ENCODE measurements at regions not wholly inside any gene's neighbourhood (a gene's known extent, or its start where the extent isn't known, plus 50 kb on each side); places are given as distances from the start of the nearest gene placed in this dataset.

DNA sequence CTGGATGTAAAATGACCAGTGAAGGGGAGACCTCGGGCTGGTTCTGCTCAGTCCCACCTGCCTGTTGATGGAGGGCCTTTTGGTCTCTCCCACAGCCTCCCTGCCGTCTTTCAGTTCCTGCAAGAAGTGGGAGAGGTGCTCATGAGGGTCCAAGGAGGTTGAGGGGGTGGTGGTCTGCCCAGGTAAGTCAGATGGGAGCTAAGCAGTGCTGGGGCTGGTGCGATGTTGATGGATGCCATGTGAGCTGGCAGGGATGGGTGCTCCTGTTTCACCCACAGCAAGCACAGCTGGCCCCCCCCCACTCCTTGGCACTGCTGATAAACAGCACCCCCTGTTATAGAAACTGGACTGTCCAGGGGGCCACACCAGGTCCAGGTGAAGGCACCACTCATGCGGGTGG, 145.6 kb downstream of the NSG2 start:
- DNase-seq (ENCODE audit: low read depth), result no peak

DNA sequence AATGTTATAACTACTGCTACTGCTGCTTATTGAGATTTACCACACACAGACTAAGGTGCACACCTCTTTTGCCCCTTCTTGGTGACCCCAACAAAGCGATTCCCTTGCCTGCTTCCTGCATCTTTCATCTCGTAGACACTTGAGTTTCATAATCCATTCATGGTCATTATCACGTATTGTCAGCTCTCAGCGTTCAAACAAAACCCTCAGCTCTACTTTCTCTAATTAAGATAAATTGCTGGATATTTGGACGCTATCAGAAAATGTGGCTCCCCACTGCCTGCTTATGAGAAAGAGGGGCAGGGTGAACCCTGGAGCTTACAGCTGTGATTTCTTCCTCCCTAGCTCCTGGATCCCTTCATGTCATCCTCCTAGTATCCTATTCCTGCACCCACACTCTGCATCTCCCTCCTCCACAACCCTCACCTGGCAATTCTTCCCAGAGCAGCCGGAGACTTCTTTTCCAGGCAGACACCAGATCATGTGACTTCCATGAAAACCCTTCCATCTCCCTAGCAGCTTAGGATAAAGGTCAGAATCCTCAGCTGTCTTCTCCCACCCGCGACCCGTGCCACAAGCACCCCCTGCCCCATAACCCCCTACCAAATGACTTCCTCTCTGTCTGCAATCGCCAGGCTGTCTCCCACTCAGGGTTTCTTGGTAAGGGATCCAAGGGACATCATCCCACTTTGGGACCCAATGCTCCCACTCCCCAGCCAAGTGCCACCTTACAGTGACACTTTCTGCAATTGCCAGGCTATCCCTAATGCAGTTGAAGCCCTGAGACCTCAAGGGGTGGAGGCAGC, 146.5 kb downstream of the NSG2 start:
- DNase-seq (ENCODE audit: low read depth), result no peak

DNA sequence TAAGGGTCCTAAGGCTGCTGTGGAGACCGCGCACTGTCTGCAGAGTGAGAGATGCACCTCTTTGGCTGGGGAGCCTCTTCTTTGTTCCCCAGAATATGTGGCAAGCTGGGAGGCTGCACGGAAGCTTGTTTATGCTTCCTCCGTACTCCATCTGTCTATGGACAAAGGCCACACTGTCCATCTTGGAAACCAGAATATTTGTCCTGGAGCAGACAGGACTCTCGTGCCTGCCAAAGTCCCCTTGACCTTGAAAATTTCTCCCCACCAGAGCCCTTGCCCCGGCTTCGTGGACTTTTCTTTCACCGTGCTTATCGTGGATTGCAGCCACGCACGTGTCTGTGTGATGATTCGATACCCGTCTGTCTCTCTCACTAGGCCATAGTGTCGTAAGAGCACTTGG, 147.4 kb downstream of the NSG2 start:
- no peak for DNase-seq (ENCODE audit: low read depth)

DNA sequence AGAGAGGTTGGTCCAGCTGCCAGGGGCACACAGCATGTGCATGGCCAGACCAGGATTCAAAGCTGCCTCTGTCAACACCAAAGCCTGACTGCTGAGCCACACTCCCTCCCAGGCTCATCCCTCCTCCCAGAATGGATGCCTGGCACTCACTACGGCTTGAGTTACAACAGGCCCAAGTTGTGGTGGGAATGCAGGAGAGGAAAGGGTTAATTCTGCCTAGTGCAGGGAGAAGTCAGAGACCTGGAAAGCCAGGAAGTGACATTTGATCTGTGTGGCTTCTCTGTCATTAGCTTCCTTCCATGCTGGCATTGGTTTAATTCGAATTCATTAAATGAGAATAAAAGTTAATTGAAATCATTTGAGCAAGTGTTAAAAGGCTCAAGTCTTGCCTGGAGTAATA, 150.0 kb downstream of the NSG2 start:
- DNase-seq (ENCODE audit: low read depth), result no peak

DNA sequence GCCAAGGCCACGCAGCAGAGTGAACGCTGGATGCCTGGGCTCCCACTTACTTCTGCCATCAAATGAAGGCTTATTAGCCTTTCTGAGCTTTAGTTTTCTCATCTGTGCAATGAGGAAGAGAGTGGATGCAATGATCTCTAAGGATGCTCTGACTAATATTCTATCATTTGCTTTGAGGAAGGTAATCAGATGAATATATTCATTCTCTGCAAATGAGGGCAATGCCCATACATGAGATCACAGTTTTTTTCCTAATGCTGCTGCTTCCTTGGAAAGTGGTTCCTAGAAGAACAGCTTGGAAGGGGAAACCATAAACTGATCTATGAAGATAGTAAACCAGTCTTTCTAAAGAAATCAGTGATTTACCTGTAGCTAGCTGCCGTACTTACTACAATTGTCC, 152.4 kb downstream of the NSG2 start:
- no peak for DNase-seq (ENCODE audit: low read depth)

DNA sequence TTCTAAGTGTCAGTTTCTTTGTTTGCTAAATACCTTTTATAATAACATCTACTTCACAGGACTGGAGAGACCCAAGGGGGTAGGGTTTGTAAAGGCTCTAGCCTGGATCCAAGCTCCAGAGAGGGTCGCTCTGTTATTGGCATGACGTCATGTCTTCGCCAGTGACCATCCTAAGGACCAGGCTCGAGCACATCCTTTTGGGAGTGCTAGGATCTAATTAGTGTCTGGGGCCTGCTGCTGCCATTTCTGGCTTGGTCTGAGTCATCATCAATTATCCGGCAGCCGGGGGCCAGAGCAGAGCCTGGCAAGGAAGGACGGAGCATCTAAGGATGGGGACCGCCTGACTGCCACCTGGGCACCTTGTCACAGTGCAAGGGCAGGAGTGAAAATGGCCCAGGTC, 153.0 kb downstream of the NSG2 start:
- DNase-seq (ENCODE audit: low read depth), result no peak

DNA sequence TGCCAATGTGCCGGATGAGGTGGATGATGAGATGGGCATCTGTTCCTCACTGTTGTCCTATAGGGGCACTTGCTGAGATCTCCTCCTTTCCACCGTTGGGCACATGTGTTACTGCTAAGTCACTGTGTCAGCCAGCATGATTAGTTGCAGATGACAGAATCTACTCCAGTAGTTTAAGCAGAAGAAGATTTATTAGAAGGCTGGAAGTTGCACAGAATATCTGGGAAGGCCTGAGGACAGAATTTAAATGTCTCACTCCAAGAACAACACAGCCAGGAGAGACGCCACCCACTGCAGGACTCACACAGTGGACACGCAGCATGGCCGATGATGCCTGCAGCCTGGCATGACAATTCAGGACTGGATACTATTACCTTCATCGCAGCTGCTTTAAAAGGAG, 157.5 kb downstream of the NSG2 start:
- DNase-seq (ENCODE audit: low read depth), result no peak

DNA sequence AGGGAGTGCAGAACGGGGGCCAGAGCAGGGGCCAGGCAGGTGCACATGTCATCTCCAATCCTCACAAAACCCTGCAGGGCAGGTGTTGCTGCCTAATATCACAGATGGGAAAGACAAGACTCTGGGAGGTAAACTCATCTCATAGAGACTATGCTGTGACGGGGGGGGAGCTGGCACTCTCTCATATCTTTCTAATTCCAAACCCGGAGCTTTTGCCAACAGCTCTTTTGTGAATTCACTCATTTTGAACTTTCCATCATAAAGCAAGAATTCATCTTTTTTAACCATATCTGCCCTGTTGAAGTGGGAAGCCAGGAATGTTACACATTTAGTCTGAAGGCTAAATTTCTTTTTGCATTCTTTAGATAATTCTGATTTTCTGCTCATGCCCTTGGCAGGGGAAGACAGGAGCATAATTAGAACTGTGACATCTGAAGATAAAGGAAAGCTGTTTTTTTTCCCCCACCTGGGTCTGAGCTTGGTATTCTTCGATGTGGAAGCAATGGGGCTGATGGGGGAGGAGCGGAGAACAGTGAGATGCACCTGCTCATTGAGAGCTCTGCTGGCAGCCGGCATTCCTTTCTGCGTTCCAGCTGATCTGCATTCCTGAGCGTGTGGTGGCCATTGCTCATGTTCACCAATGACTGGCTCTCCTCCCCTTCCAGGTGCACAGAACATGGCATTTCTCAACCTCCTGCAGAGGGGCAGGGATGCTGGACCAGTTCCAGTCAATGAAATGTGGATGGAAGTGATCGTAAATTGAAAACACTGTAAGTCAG, 159.2 kb downstream of the NSG2 start:
- no peak for DNase-seq (ENCODE audit: low read depth)

DNA sequence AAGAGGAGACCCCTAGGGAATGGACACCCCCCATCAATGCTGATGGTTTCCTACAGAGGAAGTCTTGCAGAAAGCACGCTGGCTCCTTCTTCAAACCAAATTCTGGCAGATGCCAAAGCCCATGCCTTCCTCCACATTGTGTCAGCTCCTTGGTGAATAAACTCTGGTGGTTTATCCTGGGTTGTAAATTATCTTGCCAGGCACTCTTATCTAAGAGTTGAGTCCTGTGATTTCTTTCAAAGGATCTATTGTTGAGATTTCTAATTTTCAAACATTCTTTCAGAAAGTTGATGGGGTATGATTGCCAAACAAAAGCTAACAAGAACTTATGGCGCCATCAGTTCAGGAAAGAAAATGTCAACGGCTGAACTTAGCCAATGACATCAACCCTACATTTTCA, 160.4 kb downstream of the NSG2 start:
- DNase-seq (ENCODE audit: low read depth), result no peak

DNA sequence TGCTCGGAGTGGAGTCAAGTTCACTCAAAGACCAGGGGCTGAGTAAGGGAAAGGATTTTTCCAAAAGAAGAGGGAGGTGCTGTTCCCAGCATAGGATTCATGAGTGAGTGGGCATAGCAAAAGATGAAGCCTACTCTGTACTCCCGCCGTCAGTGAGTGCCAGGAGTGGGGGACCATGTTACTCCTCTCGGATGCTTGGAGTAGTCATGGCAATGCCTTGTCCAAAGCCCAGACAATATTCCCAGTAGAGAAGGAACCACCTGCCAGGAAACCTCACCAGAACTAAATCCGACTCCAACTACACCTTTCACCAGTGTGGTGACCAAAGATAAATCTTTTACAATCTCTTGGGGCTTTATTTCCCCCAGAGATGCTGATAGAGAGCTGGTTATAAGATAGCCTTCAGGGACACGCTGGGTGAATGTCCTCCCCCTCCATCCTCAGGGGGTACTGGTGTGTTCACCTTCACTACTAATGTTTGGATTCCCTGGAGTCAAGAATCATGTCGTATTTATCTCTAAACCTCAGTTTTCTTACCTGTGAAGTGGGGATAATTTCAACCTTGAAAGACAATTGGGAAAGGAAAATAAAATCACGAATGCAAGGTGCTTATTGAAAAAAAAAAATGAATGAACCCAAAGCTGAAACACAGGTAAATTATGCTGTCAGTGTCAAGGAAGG, 165.2 kb downstream of the NSG2 start:
- no peak for DNase-seq (ENCODE audit: low read depth)

DNA sequence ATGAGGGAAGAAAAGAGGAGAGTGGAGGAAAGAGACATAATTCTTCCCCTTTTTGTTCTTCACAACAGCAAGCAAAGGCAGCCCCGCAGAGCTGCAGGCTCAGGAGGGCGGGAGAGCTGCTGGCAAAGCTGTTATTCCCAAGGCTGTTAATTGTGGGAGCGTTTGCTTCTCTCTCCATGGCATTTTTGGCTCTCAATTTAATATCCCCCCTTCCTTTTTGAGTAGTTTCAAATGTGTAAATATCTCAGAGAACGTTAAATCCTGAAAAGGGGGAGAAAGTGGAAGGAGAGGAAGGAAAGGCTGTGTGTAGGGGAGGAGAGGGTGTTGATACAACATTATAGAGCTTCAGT, 165.7 kb downstream of the NSG2 start:
- DNase-seq (ENCODE audit: low read depth), result no peak

DNA sequence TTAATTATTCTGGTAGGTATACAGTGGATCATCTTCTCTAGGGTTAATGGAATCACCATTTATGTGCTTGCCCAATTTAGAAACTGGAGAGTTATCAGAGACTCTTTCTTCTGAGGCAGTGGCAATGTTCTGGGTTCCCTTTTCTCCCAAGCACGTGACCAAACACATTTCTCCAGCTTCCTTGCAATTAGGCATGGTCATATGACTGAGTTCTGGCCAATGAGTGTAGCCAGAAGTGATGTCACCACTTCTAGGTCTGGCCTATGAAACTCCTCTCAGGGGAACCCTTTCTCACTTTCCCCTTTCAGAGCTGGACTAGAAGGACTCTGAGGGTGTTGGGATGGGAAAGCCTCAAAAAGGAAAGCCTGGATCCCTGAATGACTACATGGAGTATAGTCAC, 172.0 kb downstream of the NSG2 start:
- no peak for DNase-seq (ENCODE audit: low read depth)

DNA sequence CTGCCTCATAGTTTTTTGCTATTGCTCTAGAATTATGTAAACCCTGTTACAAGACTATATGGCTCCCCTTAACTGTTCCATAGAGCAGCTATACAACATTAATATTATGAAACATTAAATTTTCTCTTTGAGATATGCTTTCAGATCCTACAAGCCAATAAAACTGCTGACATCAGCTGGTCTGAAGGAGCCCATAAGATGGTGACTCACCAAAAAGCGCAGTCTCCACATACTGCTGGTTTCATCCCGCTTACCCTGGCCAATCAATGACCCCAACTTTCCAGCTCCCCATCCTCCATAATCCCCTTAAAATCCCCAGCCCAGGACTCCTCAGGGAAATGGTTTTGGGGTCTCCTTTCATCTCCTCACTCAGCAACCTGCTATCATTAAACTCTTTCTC, 172.7 kb downstream of the NSG2 start:
- no peak for DNase-seq (ENCODE audit: low read depth)

DNA sequence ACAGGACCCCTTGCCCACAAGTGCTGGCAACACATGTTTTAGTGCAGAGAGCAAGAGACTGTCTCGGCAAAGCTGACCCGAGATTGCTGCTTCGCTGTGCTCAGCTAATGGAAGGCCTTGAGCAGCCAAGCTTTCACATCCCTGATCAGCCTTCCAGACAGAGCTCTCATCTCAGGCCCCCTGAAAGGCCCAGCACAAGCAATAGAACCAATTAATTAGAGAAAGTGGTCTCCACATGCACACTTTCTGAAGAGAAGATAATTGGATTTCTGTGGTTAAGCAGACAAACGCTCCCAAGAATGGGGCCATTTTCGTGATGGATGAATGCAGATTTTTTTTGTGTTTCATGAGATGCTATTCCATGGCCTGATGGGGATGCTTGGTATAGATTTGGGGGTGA, 174.9 kb downstream of the NSG2 start:
- no peak for DNase-seq (ENCODE audit: low read depth)

DNA sequence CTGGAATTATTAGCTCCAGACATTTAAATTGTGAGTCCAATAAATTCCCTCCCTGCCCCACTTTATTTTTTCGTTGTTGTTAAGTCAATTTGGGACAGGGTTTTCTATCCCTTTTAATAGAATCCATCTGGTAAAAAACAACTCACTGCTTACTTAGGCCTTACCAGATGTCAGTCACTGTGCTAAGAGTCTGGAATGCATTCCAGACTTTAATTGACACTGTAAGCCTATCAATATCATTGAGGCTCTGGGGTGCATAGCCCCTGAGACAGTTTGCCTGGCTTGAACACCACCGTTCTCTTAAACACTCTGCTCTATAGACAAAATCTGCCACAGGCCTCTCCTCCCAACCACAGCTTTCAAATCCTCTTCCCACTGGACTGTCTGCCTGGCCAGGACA, 175.9 kb downstream of the NSG2 start:
- no peak for DNase-seq (ENCODE audit: low read depth)

DNA sequence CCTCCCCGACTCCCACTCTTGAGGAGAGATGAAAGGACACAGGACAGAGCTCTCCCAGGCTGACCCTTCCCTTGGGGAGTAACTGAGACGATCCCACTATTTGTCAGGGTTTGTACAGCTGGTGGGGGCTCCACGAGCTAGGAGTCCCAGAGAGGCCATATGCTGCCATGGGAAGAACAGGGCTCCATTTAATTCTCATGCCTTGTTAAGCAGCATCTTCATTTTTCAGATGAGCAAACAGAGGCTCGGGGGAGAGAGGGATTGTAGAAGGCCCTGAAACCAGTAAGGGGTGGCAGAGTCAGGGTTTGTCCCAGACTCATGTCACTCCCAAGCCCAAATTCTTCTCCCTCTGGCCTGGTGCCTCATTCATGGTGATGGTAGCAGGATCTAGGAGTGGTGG, 176.4 kb downstream of the NSG2 start:
- no peak for DNase-seq (ENCODE audit: low read depth)

DNA sequence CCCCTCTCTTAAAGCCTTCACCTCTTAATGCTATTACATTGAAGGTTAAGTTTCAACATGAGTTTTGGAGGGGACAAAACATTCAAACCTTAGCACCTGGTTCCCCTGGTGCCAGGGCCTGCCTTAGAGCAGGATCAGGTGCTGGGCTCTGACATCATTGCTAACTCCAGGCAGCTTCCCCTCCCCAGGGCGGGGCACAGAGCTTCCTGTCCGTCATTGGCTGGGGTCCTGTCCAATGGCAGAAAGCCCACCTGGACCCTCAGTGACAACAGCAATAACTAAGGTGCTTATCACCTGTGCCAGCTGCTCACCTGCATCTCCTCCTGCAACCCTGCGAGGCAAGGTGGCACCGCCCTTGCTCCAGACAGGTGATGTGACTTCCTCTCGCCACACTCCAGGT, 177.4 kb downstream of the NSG2 start:
- DNase-seq (ENCODE audit: low read depth), result no peak

DNA sequence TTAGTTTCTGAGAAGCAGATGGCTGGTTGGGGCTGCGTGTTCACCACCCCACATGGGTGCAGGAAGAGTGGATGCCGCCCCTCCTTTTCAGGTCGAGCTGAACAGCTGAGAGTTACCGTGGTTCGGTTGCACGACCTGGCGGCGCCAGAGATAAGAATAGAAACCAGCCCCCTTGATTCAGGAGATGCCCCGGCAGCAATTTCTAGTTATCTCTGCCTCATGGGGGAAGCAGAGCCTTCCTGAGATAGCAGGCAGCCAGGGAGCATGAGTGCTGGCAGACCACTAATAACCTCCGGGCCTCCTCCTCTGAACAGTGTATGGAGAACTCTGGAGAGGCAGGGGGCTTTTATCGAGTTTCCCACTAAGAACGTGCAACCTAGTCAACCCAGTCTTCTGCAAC, 177.8 kb downstream of the NSG2 start:
- no peak for DNase-seq (ENCODE audit: low read depth)

DNA sequence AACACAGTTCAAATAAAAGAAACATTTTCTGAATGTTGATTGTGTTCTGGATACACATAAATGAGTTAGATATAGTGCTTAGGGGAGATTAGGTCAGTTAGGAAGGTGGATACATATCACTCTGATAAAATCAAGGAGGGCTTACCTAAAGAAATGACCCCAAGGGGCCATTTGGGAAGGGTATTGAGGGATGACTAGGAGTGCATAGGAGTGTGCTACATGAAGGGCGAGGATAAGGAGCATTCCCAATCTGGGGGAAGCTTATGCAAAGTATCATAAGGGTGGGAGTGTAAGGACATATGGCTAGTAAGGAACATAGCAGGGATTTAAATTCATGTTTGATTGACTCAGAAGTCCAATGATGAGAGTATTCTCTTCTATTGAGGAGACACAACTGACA, 183.6 kb downstream of the NSG2 start:
- DNase-seq (ENCODE audit: low read depth), result no peak

DNA sequence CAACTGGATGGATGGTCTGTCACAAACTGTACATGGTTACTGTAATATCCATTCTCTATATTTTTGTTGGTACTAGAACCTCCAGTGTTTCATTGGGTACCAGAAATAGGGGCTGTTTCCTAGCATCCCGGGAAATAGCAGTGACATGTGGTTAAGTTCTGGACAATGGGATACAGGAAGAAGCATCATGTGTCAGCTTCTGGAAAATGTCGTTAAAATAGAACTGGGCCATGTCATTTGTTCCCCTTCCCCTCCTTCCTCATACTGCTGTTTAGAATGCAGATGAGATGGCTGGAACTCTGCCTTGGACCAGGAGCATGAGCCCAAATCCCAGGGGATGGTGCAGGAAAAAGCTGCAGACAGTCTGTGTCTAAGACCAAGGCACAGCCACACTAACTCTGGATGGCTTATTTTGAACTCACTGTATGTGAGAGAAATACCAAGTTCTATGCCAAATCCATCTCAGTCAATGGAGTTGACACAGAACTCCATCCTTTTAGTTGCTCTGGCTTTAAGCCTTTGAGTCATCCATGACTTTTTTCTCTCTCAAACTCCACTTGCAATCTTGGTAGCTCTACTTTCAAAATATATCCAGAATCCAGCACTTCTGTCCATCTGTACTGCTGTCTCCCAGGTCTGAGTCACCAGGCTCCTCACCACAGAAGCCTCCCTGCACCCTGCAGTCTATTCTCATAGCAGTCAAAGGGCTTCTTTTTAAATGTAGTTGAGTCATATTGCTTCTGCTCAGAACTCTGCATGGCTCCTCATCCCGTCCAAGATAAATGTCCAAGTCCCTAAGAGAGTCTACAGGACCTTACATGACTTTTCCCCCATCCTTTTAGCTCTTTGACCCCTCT, 184.2 kb downstream of the NSG2 start:
- DNase-seq (ENCODE audit: low read depth), result no peak

DNA sequence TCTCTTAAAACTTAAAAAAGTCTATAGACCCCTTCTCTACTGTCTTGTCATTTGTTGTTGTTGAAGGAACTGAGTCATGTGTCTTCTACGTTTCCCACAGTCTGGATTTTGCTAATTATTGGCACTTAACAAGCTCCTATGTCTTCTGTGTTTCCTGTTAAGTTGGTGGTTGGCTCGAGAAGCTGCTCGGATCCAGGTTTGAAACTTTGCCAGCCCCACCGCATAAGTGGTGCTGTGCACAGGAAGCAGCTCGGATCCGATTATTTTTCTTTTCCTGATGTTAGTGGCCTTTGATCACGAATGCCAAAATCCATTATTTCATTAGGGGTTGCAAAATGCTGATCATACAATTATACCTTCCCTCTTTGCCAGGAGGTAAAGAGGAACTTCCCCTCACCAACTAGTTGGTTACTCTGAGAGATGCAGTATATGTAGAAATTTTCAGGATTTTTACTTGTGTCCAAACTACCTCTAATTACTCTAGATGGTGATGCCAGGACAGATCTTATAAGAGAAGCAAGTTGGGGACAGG, 186.5 kb downstream of the NSG2 start:
- no peak for DNase-seq (ENCODE audit: low read depth)

DNA sequence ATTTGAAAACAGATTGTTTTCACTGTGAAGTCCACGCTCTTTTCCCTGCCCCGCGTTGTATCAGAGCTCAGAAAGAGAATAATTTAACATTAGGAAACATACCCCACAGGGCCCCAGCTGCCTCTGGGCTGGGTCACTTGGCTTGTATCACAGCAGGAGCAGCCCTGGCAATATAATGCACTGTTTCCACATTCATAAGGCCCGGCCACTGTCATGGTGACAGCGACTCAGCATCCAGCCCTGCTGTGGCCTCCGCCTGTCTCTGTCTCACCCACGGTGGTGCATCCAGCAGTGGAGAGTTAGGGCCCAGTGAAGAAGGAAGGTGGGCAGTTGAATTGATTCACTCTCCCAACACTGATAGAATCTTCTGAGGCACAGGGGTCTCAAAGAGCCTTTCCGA, 188.9 kb downstream of the NSG2 start:
- DNase-seq (ENCODE audit: low read depth), result no peak

All from T-helper 22 cell (primary cell).